ENCODE measurements at regions not wholly inside any gene's neighbourhood (a gene's known extent, or its start where the extent isn't known, plus 50 kb on each side); places are given as distances from the start of the nearest gene placed in this dataset.

GRCh38 chr21:16194788-16195537 lies 465.2 kb downstream of the USP25 start:
- no peak for TF ChIP-seq POLR2A (IDR thresholded peaks at IDR 0.05; ENCODE audit: low read depth, low read length)
- TF ChIP-seq TAF1 (IDR thresholded peaks at IDR 0.05; ENCODE audit: low read depth, low read length), result no peak
- TF ChIP-seq POLR2AphosphoS5 (IDR thresholded peaks at IDR 0.05; ENCODE audit: low read depth, low read length), result no peak
- TF ChIP-seq SPI1 (IDR thresholded peaks at IDR 0.05; ENCODE audit: low read depth, low read length), result no peak
- TF ChIP-seq PAX5 (IDR thresholded peaks at IDR 0.05; ENCODE audit: insufficient read depth, low read length, severe bottlenecking), result no peak
- no peak for TF ChIP-seq POU2F2 (IDR thresholded peaks at IDR 0.05; ENCODE audit: low read depth, low read length)
